ENCODE measurements at regions not wholly inside any gene's neighbourhood (a gene's known extent, or its start where the extent isn't known, plus 50 kb on each side); places are given as distances from the start of the nearest gene placed in this dataset.
"Not testable (repeated sequence)": the region's sequence is repeated elsewhere in the genome, so short reads cannot be mapped to it uniquely, and the experiment has no call there.

GRCh38 chr1:120973836-120974235 lies 84.3 kb downstream of the PPIAL4A start:
- not testable (repeated sequence) for H3K23ac ChIP-seq (ENCODE audit: insufficient read length, low read depth, low read length); H3K23me2 ChIP-seq (ENCODE audit: insufficient read length, low read depth, low read length, poor library complexity, severe bottlenecking); H2BK120ac ChIP-seq (ENCODE audit: low read depth, low read length, poor library complexity, severe bottlenecking); H4K8ac ChIP-seq (replicated peaks; ENCODE audit: insufficient read length, low read depth, low read length); H2BK12ac ChIP-seq (ENCODE audit: insufficient read length, low read depth, low read length); H2BK5ac ChIP-seq (ENCODE audit: insufficient read length, low read length); H2BK20ac ChIP-seq (ENCODE audit: low read depth, low read length, poor library complexity, severe bottlenecking); H2AFZ ChIP-seq (ENCODE audit: low read length); H3K4ac ChIP-seq (ENCODE audit: low read depth, low read length); H3K4me1 Mint-ChIP-seq; H3K4me2 ChIP-seq (ENCODE audit: insufficient read depth, insufficient read length, low read length); H3T11ph ChIP-seq (ENCODE audit: low read length); H4K91ac ChIP-seq (ENCODE audit: insufficient read length, low read depth, low read length); H4K5ac ChIP-seq (ENCODE audit: insufficient read length, low read depth, low read length); H3K56ac ChIP-seq (ENCODE audit: insufficient read length, low read depth, low read length); H3K18ac ChIP-seq (ENCODE audit: insufficient read length, low read depth, low read length); H3K4me3 Mint-ChIP-seq; H3K27ac Mint-ChIP-seq; H3K14ac ChIP-seq (ENCODE audit: insufficient read depth, low read length); H3K9me3 ChIP-seq (ENCODE audit: control insufficient read depth, low read depth, low read length); H3K79me1 ChIP-seq (ENCODE audit: insufficient read depth, low read depth, low read length, poor library complexity, severe bottlenecking); H3K27me3 Mint-ChIP-seq (ENCODE audit: low read depth); H4K20me1 ChIP-seq (ENCODE audit: control insufficient read depth, insufficient read depth, insufficient read length); H3K9ac ChIP-seq (ENCODE audit: extremely low read depth, insufficient read length, low read length); H3K36me3 Mint-ChIP-seq (ENCODE audit: insufficient read depth in 1 of 3, low read depth in 3 of 3); H3K4me1 ChIP-seq (ENCODE audit: insufficient read depth, low read length); H2BK15ac ChIP-seq (ENCODE audit: low read depth, low read length); H2AK5ac ChIP-seq (ENCODE audit: insufficient read length, low read length); DNase-seq; H3K27ac ChIP-seq (ENCODE audit: insufficient read length, low read depth, low read length); H3K79me2 ChIP-seq (ENCODE audit: insufficient read depth, low read length); H3K9me3 Mint-ChIP-seq; H3K27me3 ChIP-seq (ENCODE audit: insufficient read depth, low read length)
- no CpG with 5 or more reads among the region's 4 CpGs for WGBS (ENCODE audit: extremely low coverage, insufficient read length, low lambda C conversion rate)

- H3K14ac ChIP-seq (ENCODE audit: insufficient read depth, low read length); H2BK20ac ChIP-seq (ENCODE audit: low read depth, low read length, poor library complexity, severe bottlenecking); H3K9me3 Mint-ChIP-seq; H3K79me1 ChIP-seq (ENCODE audit: insufficient read depth, low read depth, low read length, poor library complexity, severe bottlenecking); H3K27ac ChIP-seq (ENCODE audit: insufficient read length, low read depth, low read length); H3K27me3 ChIP-seq (ENCODE audit: insufficient read depth, low read length); H2BK120ac ChIP-seq (ENCODE audit: low read depth, low read length, poor library complexity, severe bottlenecking); H3K79me2 ChIP-seq (ENCODE audit: insufficient read depth, low read length); H3T11ph ChIP-seq (ENCODE audit: low read length); H3K27me3 Mint-ChIP-seq (ENCODE audit: low read depth); H3K23me2 ChIP-seq (ENCODE audit: insufficient read length, low read depth, low read length, poor library complexity, severe bottlenecking); H4K5ac ChIP-seq (ENCODE audit: insufficient read length, low read depth, low read length); H3K36me3 Mint-ChIP-seq (ENCODE audit: insufficient read depth in 1 of 3, low read depth in 3 of 3); H3K56ac ChIP-seq (ENCODE audit: insufficient read length, low read depth, low read length); DNase-seq; H2BK15ac ChIP-seq (ENCODE audit: low read depth, low read length); H3K4me2 ChIP-seq (ENCODE audit: insufficient read depth, insufficient read length, low read length); H2AK5ac ChIP-seq (ENCODE audit: insufficient read length, low read length); H4K8ac ChIP-seq (replicated peaks; ENCODE audit: insufficient read length, low read depth, low read length); H2AFZ ChIP-seq (ENCODE audit: low read length); H3K27ac Mint-ChIP-seq; H2BK5ac ChIP-seq (ENCODE audit: insufficient read length, low read length); H4K20me1 ChIP-seq (ENCODE audit: control insufficient read depth, insufficient read depth, insufficient read length); H3K18ac ChIP-seq (ENCODE audit: insufficient read length, low read depth, low read length); H3K9ac ChIP-seq (ENCODE audit: extremely low read depth, insufficient read length, low read length); H3K23ac ChIP-seq (ENCODE audit: insufficient read length, low read depth, low read length); H3K4me1 Mint-ChIP-seq; H3K9me3 ChIP-seq (ENCODE audit: control insufficient read depth, low read depth, low read length); H3K4me1 ChIP-seq (ENCODE audit: insufficient read depth, low read length); H3K4me3 Mint-ChIP-seq; H4K91ac ChIP-seq (ENCODE audit: insufficient read length, low read depth, low read length); H3K4ac ChIP-seq (ENCODE audit: low read depth, low read length); H2BK12ac ChIP-seq (ENCODE audit: insufficient read length, low read depth, low read length): not testable (repeated sequence)
- WGBS (ENCODE audit: extremely low coverage, insufficient read length, low lambda C conversion rate) = no CpG with 5 or more reads among the region's 6 CpGs
These were observed 87.7 kb downstream of the PPIAL4A start for GRCh38 chr1:120977279-120977678.
